ENCODE measurements at regions not wholly inside any gene's neighbourhood (a gene's known extent, or its start where the extent isn't known, plus 50 kb on each side); places are given as distances from the start of the nearest gene placed in this dataset.
"Not testable (repeated sequence)": the region's sequence is repeated elsewhere in the genome, so short reads cannot be mapped to it uniquely, and the experiment has no call there.

DNA sequence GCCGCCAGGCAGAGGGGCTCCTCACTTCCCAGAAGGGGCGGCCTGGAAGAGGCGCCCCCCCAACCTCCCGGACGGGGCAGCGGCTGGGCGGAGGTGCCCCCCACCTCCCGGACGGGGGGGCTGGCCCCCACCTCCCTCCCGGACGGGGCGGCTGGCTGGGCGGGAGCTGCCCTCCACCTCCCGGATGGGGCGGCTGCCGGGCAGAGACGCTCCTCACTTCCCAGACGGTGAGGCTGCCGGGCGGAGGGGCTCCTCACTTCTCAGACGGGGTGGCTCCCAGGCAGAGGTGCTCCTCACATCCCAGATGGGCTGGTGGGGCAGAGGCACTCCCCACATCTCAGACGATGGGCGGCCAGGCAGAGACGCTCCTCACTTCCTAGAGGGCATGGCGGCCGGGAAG lies 389.7 kb upstream of the EYS start:
- H3K4me1 ChIP-seq (ENCODE audit: insufficient read depth, low read length): no peaks in the 10 kb centered on the region
- no peaks in the 10 kb centered on the region for H3K27me3 ChIP-seq (ENCODE audit: low read length)
- H3K4me3 ChIP-seq (ENCODE audit: low read length): no peak overlapping the region
- no peak overlapping the region for H3K9ac ChIP-seq (ENCODE audit: low read length)
- no peaks in the 10 kb centered on the region for H3K9me2 ChIP-seq (replicated peaks; ENCODE audit: low read length)
- no peak overlapping the region for H2AFZ ChIP-seq (ENCODE audit: low read length)
- H3K27ac ChIP-seq (ENCODE audit: low read length): no peak overlapping the region
- no peaks in the 10 kb centered on the region for H3K9me3 ChIP-seq (ENCODE audit: low read length)
- H3K4me2 ChIP-seq (ENCODE audit: low read length): no peak overlapping the region
- intact Hi-C loops (cut with micrococcal nuclease): no loop called here
- H3K36me3 ChIP-seq (ENCODE audit: low read depth, low read length): no peaks in the 10 kb centered on the region
- no peaks in the 10 kb centered on the region for H3F3A ChIP-seq (ENCODE audit: low read length, unreplicated experiment)
- TF ChIP-seq, protein P1, sequence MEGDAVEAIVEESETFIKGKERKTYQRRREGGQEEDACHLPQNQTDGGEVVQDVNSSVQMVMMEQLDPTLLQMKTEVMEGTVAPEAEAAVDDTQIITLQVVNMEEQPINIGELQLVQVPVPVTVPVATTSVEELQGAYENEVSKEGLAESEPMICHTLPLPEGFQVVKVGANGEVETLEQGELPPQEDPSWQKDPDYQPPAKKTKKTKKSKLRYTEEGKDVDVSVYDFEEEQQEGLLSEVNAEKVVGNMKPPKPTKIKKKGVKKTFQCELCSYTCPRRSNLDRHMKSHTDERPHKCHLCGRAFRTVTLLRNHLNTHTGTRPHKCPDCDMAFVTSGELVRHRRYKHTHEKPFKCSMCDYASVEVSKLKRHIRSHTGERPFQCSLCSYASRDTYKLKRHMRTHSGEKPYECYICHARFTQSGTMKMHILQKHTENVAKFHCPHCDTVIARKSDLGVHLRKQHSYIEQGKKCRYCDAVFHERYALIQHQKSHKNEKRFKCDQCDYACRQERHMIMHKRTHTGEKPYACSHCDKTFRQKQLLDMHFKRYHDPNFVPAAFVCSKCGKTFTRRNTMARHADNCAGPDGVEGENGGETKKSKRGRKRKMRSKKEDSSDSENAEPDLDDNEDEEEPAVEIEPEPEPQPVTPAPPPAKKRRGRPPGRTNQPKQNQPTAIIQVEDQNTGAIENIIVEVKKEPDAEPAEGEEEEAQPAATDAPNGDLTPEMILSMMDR (conservative IDR thresholded peaks at IDR 0.05; ENCODE audit: low read depth, low read length): no peak
- no peak for TF ChIP-seq EZH2 (IDR thresholded peaks at IDR 0.05; ENCODE audit: low read length, unreplicated experiment)
- POLR2A ChIA-PET (ENCODE audit: unreplicated experiment): no interaction called here
- CTCF ChIA-PET: no interaction called here
- H3K79me2 ChIP-seq (ENCODE audit: low read length): no peaks in the 10 kb centered on the region
- no TSS peak for BruUV-seq (replicated peaks)
- DNase-seq: no peak
- H4K20me1 ChIP-seq (ENCODE audit: low read length): no peaks in the 10 kb centered on the region
- no peak for ATAC-seq

- H4K20me1 ChIP-seq (ENCODE audit: low read length): no peaks in the 10 kb centered on the region
- H3K4me2 ChIP-seq (ENCODE audit: low read length): no peak overlapping the region
- no peak overlapping the region for H3K9ac ChIP-seq (ENCODE audit: low read length)
- H3K4me1 ChIP-seq (ENCODE audit: insufficient read depth, low read length): no peaks in the 10 kb centered on the region
- no peaks in the 10 kb centered on the region for H3K9me2 ChIP-seq (replicated peaks; ENCODE audit: low read length)
- intact Hi-C loops (cut with micrococcal nuclease): no loop called here
- ChIA-PET CTCF (no interaction called here), POLR2A (ENCODE audit: unreplicated experiment) (no interaction called here)
- no peak for ATAC-seq
- H3F3A ChIP-seq (ENCODE audit: low read length, unreplicated experiment): no peaks in the 10 kb centered on the region
- DNase-seq: no peak
- H3K4me3 ChIP-seq (ENCODE audit: low read length): no peak overlapping the region
- H3K36me3 ChIP-seq (ENCODE audit: low read depth, low read length): no peaks in the 10 kb centered on the region
- no TSS peak for BruUV-seq (replicated peaks)
- H3K9me3 ChIP-seq (ENCODE audit: low read length): no peaks in the 10 kb centered on the region
- no peak overlapping the region for H3K27ac ChIP-seq (ENCODE audit: low read length)
- no peaks in the 10 kb centered on the region for H3K79me2 ChIP-seq (ENCODE audit: low read length)
- TF ChIP-seq EZH2phosphoT487 (IDR thresholded peaks at IDR 0.05; ENCODE audit: borderline replicate concordance, low read length) (no peak), EZH2 (IDR thresholded peaks at IDR 0.05; ENCODE audit: low read length, unreplicated experiment) (no peak)
- TF ChIP-seq, protein P1 (conservative IDR thresholded peaks at IDR 0.05; ENCODE audit: low read depth, low read length): no peak
- H3K27me3 ChIP-seq (ENCODE audit: low read length): no peaks in the 10 kb centered on the region
- no peak overlapping the region for H2AFZ ChIP-seq (ENCODE audit: low read length)
Measured at GRCh38 chr6:66094615-66095014, 387.6 kb upstream of the EYS start.

GRCh38 chr6:66092306-66092705 lies 385.3 kb upstream of the EYS start:
- H4K20me1 ChIP-seq (ENCODE audit: low read length); DNase-seq; H3K9me2 ChIP-seq (replicated peaks; ENCODE audit: low read length); ATAC-seq; H3K27me3 ChIP-seq (ENCODE audit: low read length); H3K4me1 ChIP-seq (ENCODE audit: insufficient read depth, low read length); H3K36me3 ChIP-seq (ENCODE audit: low read depth, low read length); H3F3A ChIP-seq (ENCODE audit: low read length, unreplicated experiment); H2AFZ ChIP-seq (ENCODE audit: low read length); H3K79me2 ChIP-seq (ENCODE audit: low read length); intact Hi-C loops (cut with micrococcal nuclease); H3K9ac ChIP-seq (ENCODE audit: low read length); H3K27ac ChIP-seq (ENCODE audit: low read length); CTCF ChIA-PET; H3K4me3 ChIP-seq (ENCODE audit: low read length); POLR2A ChIA-PET (ENCODE audit: unreplicated experiment); BruUV-seq (replicated peaks); H3K4me2 ChIP-seq (ENCODE audit: low read length); H3K9me3 ChIP-seq (ENCODE audit: low read length): not testable (repeated sequence)
